Peyer's patch (tissue), 4 donors: ENCODE measurements at regions not wholly inside any gene's neighbourhood (a gene's known extent, or its start where the extent isn't known, plus 50 kb on each side); places are given as distances from the start of the nearest gene placed in this dataset.

Experiments
- DNase-seq, 3 donors: peaks; one replicate each; pipeline ENCODE4 v3.0.0-alpha.2; 2017 to 2019
- H3K27ac ChIP-seq, 4 donors: fragments of 200-600 bp; sonication (generic); one replicate each; pipeline ENCODE4 v1.5.1; 2016 to 2019
- H3K27me3 ChIP-seq, 2 donors: fragments of 200-600 bp; sonication (generic); one replicate each; pipeline ENCODE4 v1.5.1; 2019
- H3K36me3 ChIP-seq, 3 donors: fragments of 200-600 bp; sonication (generic); one replicate each; pipeline ENCODE4 v1.5.1; 2016 to 2019
- H3K4me1 ChIP-seq, 4 donors: fragments of 200-600 bp; sonication (generic); one replicate each; pipeline ENCODE4 v1.5.1; 2016 to 2019
- H3K4me3 ChIP-seq, 4 donors: fragments of 200-600 bp; sonication (generic); 1 replicate in 3 of 4; 2 replicates in 1 of 4; pipeline ENCODE4 v1.5.1; 2016 to 2019; ENCODE audit warnings: mild to moderate bottlenecking in 1 of 4
- H3K9me3 ChIP-seq, 4 donors: fragments of 200-600 bp; sonication (generic); one replicate each; pipeline ENCODE4 v1.5.1; 2016 to 2019; ENCODE audit warnings: mild to moderate bottlenecking in 1 of 4
- POLR2A ChIP-seq, 2 donors: fragments of 450-650 bp; IDR thresholded peaks; one replicate each; pipeline ENCODE4 v1.5.1; 2017; ENCODE audit warnings: antibody characterized with exemption in 2 of 2, mild to moderate bottlenecking in 2 of 2, moderate library complexity in 2 of 2
- TF ChIP-seq, protein P1 (sequence below), 6 experiments: fragments of 450-650 bp in 4 of 6; fragments of 200-600 bp in 2 of 6; sonication (generic) in 1 of 6; IDR thresholded peaks; one replicate each; pipeline ENCODE4 v1.5.1; 2017 to 2019; ENCODE audit warnings: antibody characterized with exemption in 6 of 6, mild to moderate bottlenecking in 3 of 6, moderate library complexity in 1 of 6

DNA sequence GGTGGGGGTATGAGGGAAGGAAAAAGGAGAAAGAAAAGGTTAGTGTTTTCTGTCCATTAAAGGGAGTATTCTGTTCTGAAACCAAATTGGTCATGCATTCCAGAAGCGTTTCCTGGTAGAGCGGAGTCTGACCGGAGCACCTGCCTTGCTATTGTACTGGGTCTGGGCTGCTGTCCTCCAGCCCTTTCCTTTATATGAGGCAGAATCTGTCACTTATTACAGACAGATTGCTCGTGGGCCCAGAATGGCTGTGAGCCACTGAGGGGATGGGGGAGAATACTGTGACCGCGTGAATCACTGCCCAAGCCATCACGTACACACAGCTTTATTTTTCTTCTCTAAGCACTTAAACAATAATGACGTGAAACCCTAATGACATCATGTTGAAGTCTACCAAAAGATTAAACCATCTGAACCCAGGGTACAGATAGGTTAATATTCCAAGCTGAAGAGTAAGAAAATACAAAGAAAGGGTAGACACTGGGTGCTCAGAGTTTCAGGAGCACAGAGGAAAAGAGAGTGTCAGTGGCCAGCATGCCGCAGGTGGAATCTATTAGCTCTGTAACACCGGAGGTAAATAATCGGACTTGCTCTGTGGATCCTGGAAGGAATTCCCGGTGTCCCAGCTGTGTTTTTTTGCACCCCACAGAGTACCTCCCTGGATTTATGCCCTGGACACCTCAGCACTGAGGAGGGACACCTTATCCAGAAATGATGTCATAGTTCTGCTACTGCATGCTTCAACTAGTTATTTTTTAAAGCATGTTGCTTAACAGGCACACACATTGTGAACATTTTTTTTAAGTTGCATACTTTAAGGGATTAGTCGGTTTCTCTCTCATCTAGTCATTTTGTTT, 573.3 kb downstream of the PKHD1 start:
- no peak for DNase-seq
- H3K4me3 ChIP-seq = no peak overlapping the region
- H3K36me3 ChIP-seq = no peaks in the 10 kb centered on the region
- TF ChIP-seq POLR2A (IDR thresholded peaks at IDR 0.05) = no peak
- TF ChIP-seq, protein P1, sequence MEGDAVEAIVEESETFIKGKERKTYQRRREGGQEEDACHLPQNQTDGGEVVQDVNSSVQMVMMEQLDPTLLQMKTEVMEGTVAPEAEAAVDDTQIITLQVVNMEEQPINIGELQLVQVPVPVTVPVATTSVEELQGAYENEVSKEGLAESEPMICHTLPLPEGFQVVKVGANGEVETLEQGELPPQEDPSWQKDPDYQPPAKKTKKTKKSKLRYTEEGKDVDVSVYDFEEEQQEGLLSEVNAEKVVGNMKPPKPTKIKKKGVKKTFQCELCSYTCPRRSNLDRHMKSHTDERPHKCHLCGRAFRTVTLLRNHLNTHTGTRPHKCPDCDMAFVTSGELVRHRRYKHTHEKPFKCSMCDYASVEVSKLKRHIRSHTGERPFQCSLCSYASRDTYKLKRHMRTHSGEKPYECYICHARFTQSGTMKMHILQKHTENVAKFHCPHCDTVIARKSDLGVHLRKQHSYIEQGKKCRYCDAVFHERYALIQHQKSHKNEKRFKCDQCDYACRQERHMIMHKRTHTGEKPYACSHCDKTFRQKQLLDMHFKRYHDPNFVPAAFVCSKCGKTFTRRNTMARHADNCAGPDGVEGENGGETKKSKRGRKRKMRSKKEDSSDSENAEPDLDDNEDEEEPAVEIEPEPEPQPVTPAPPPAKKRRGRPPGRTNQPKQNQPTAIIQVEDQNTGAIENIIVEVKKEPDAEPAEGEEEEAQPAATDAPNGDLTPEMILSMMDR (IDR thresholded peaks at IDR 0.05) = no peak
- H3K4me1 ChIP-seq = no peaks in the 10 kb centered on the region
- H3K9me3 ChIP-seq = no peaks in the 10 kb centered on the region
- no peaks in the 10 kb centered on the region for H3K27me3 ChIP-seq
- no peak overlapping the region for H3K27ac ChIP-seq

DNA sequence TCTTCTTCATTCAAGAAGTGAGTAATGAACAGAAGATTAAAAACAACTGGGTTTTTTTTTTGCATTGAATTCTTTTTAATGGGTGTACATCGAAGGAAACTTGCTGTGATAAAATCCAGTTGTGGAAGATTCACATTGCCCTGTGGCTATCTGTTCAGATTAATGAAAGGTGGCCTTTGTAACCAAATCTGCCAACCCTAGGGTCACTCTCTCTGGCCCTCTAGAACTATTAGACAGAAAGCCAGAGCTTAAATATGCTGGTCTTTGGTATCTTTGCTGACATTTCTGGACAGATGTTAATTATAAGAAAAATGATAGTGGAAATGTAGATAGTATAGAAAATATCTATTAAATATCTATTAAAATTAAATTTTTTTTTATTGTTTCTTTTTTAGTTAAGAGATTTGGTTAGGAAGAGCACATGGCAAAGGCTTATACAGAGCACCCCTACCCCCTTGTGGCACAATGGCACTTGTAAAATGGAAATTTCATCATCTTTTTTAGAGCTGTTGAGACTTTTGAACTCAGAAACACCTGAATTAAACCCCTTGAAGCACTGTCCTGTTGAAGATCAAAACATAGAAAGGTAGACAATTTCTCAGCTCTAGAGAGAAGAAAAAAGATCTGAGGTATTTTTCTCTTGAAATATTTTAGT, 572.5 kb downstream of the PKHD1 start:
- no peaks in the 10 kb centered on the region for H3K4me1 ChIP-seq
- no peak overlapping the region for H3K27ac ChIP-seq
- TF ChIP-seq POLR2A (IDR thresholded peaks at IDR 0.05) = no peak
- TF ChIP-seq, protein P1 (IDR thresholded peaks at IDR 0.05) = no peak
- H3K9me3 ChIP-seq = no peaks in the 10 kb centered on the region
- no peaks in the 10 kb centered on the region for H3K36me3 ChIP-seq
- no peak overlapping the region for H3K4me3 ChIP-seq
- H3K27me3 ChIP-seq = no peaks in the 10 kb centered on the region
- no peak for DNase-seq

- Histone ChIP-seq H3K4me1 (no peaks in the 10 kb centered on the region), H3K27ac (no peak overlapping the region), H3K27me3 (no peaks in the 10 kb centered on the region), H3K9me3 (no peaks in the 10 kb centered on the region), H3K4me3 (no peak overlapping the region), H3K36me3 (no peaks in the 10 kb centered on the region)
- DNase-seq = no peak
- no peak for TF ChIP-seq POLR2A (IDR thresholded peaks at IDR 0.05)
- TF ChIP-seq, protein P1 (IDR thresholded peaks at IDR 0.05) = no peak
Measured at GRCh38 chr6:51526049-51526448, 561.4 kb downstream of the PKHD1 start.

GRCh38 chr6:51526922-51527321, 560.5 kb downstream of the PKHD1 start:
- DNase-seq = no peak
- H3K9me3 ChIP-seq = no peaks in the 10 kb centered on the region
- H3K36me3 ChIP-seq = no peaks in the 10 kb centered on the region
- H3K27me3 ChIP-seq = no peaks in the 10 kb centered on the region
- no peak overlapping the region for H3K4me3 ChIP-seq
- TF ChIP-seq, protein P1 (IDR thresholded peaks at IDR 0.05) = no peak
- TF ChIP-seq POLR2A (IDR thresholded peaks at IDR 0.05) = no peak
- no peaks in the 10 kb centered on the region for H3K4me1 ChIP-seq
- H3K27ac ChIP-seq = no peak overlapping the region

- Histone ChIP-seq H3K36me3 (no peaks in the 10 kb centered on the region), H3K9me3 (no peaks in the 10 kb centered on the region), H3K4me3 (no peak overlapping the region), H3K27ac (no peak overlapping the region), H3K27me3 (no peaks in the 10 kb centered on the region), H3K4me1 (no peaks in the 10 kb centered on the region)
- TF ChIP-seq, protein P1 (IDR thresholded peaks at IDR 0.05) = no peak
- TF ChIP-seq POLR2A (IDR thresholded peaks at IDR 0.05) = no peak
- DNase-seq = no peak
Measured at GRCh38 chr6:51528556-51528955, 558.9 kb downstream of the PKHD1 start.
